ENCODE measurements at regions not wholly inside any gene's neighbourhood (a gene's known extent, or its start where the extent isn't known, plus 50 kb on each side); places are given as distances from the start of the nearest gene placed in this dataset.

- TF ChIP-seq CTCF (IDR thresholded peaks at IDR 0.05 in 4 of 5, conservative IDR thresholded peaks at IDR 0.05 in 1 of 5), result no peak
- TF ChIP-seq POLR2A (IDR thresholded peaks at IDR 0.05), result no peak
Observed at GRCh38 chr11:23494981-23495380, 634.7 kb upstream of the CCDC179 start.
